ENCODE measurements at regions not wholly inside any gene's neighbourhood (a gene's known extent, or its start where the extent isn't known, plus 50 kb on each side); places are given as distances from the start of the nearest gene placed in this dataset.

DNA sequence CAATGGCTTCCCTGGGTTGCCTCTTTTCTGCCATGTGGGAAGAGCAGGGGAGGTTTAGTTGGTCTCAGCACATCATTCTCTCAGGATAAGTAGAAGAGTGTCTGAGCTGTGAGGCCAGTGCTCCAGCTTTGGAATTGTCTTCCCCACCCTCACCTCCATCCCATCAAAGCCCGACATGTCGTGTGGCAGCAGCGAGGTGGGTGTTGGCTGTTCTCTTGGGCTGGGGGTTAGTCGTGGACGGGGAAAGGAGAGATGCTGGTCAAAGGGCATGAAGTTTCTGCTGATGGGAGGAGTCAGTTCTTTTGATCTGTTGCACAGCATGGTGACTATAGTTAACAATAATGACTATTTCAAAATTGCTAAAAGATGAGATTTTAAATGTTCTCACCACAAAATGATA is 404.2 kb downstream of the TMEM121 start:
- intact Hi-C loops (cut with micrococcal nuclease; ENCODE audit: unreplicated experiment) (no loop called here), in situ Hi-C loops (cut with HindIII; ENCODE audit: extremely low pct_ligation_motif_present, low pct_unique_long_range_greater_than_20kb) (no loop called here)
- H2AFZ ChIP-seq (ENCODE audit: low read length): no peak overlapping the region
- H3K4me1 ChIP-seq (ENCODE audit: insufficient read depth, low read length): no peaks in the 10 kb centered on the region
- H3K27ac ChIP-seq (ENCODE audit: extremely low read length, insufficient read depth, low read length): no peak overlapping the region
- TF ChIP-seq ZNF329 (CRISPR knock-in tag; IDR thresholded peaks at IDR 0.05; ENCODE audit: low read depth) (no peak), GMEB2 (CRISPR knock-in tag; IDR thresholded peaks at IDR 0.05; ENCODE audit: low read depth) (no peak), ATAD3A (CRISPR knock-in tag; IDR thresholded peaks at IDR 0.05) (no peak), ZKSCAN1 (IDR thresholded peaks at IDR 0.05; ENCODE audit: low read length) (no peak), ZNF782 (CRISPR knock-in tag; IDR thresholded peaks at IDR 0.05; ENCODE audit: borderline replicate concordance) (no peak), ZIK1 (CRISPR knock-in tag; IDR thresholded peaks at IDR 0.05; ENCODE audit: borderline replicate concordance, low read depth) (no peak), ZNF34 (CRISPR knock-in tag; IDR thresholded peaks at IDR 0.05; ENCODE audit: borderline replicate concordance) (no peak), ZNF724P (CRISPR knock-in tag; IDR thresholded peaks at IDR 0.05; ENCODE audit: borderline replicate concordance) (no peak), POGK (CRISPR knock-in tag; conservative IDR thresholded peaks at IDR 0.05) (no peak), ZFP82 (CRISPR knock-in tag; IDR thresholded peaks at IDR 0.05; ENCODE audit: borderline replicate concordance) (no peak), ZNF496 (CRISPR knock-in tag; IDR thresholded peaks at IDR 0.05; ENCODE audit: insufficient replicate concordance) (no peak), IKZF1 (IDR thresholded peaks at IDR 0.05) (no peak), ZNF841 (CRISPR knock-in tag; IDR thresholded peaks at IDR 0.05; ENCODE audit: borderline replicate concordance) (no peak)
- TF ChIP-seq, protein P1, sequence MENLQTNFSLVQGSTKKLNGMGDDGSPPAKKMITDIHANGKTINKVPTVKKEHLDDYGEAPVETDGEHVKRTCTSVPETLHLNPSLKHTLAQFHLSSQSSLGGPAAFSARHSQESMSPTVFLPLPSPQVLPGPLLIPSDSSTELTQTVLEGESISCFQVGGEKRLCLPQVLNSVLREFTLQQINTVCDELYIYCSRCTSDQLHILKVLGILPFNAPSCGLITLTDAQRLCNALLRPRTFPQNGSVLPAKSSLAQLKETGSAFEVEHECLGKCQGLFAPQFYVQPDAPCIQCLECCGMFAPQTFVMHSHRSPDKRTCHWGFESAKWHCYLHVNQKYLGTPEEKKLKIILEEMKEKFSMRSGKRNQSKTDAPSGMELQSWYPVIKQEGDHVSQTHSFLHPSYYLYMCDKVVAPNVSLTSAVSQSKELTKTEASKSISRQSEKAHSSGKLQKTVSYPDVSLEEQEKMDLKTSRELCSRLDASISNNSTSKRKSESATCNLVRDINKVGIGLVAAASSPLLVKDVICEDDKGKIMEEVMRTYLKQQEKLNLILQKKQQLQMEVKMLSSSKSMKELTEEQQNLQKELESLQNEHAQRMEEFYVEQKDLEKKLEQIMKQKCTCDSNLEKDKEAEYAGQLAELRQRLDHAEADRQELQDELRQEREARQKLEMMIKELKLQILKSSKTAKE (CRISPR knock-in tag; IDR thresholded peaks at IDR 0.05; ENCODE audit: borderline replicate concordance): no peak
- no peak overlapping the region for H3K9ac ChIP-seq (ENCODE audit: insufficient read depth, low read depth, low read length)
- no peaks in the 10 kb centered on the region for H3K36me3 ChIP-seq (replicated peaks in 1 of 2; ENCODE audit: control insufficient read depth in 1 of 2, insufficient read depth in 2 of 2, low read length in 2 of 2)
- H3K4me2 ChIP-seq (ENCODE audit: low read depth, low read length): no peak overlapping the region
- no peak for DNase-seq (ENCODE audit: low spot score)
- BruUV-seq (replicated peaks): no TSS peak
- ATAC-seq: no peak
- CTCF ChIA-PET (ENCODE audit: low intra/inter-chr PET ratio, low total read pairs): no interaction called here
- WGBS (ENCODE audit: low lambda C conversion rate): 1% methylated on average over 5 of the region's 5 CpGs
- POLR2A ChIA-PET: no interaction called here
- peaks cover 0 to 18% of the 10 kb centered on the region in 2 experiments; a peak in 1 of 5 replicates for H3K27me3 ChIP-seq (ENCODE audit: control insufficient read depth in 1 of 2, insufficient read depth in 2 of 2, low read length in 2 of 2)
- H3K79me2 ChIP-seq (ENCODE audit: insufficient read depth, low read length): no peaks in the 10 kb centered on the region
- no peaks in the 10 kb centered on the region for H4K20me1 ChIP-seq (ENCODE audit: insufficient read depth, low read length)
- peaks cover 9% of the 10 kb centered on the region; the same call in 1 of the 2 replicates for H3K9me3 ChIP-seq (ENCODE audit: low read length)
- FAIRE-seq: no peak
- no peak overlapping the region for H3K4me3 ChIP-seq (replicated peaks in 1 of 3; ENCODE audit: insufficient read depth in 1 of 3, low read depth in 2 of 3, low read length in 3 of 3)

Data from HepG2 (cell line).